C1 segment of cervical spinal cord (tissue), 14 donors: ENCODE measurements at regions not wholly inside any gene's neighbourhood (a gene's known extent, or its start where the extent isn't known, plus 50 kb on each side); places are given as distances from the start of the nearest gene placed in this dataset.
"Not testable (repeated sequence)": the region's sequence is repeated elsewhere in the genome, so short reads cannot be mapped to it uniquely, and the experiment has no call there.

ENCODE experiments used
- DNase-seq, 14 donors: peaks; one replicate each; lab custom pipeline; 2025; lab: John Stamatoyannopoulos, UW

DNA sequence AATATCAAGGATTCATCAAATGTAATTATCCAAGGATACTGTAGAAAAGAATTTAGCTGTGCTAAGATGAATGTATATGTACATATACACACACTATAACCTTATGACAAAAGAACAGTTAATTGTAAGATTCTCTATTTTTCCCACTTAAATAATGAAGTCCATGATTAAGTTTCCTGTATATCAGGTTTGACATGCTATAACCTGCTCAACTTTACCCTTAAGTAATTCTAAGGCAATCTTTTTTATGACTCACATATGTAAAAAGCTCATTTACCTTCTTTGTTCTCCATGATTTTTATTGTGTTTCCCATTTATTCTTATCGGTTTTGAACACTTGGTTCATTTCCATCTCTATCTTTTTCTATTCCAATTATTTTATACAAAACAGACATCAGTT is 1213.1 kb upstream of the SLC39A10 start:
- no peak for DNase-seq

DNA sequence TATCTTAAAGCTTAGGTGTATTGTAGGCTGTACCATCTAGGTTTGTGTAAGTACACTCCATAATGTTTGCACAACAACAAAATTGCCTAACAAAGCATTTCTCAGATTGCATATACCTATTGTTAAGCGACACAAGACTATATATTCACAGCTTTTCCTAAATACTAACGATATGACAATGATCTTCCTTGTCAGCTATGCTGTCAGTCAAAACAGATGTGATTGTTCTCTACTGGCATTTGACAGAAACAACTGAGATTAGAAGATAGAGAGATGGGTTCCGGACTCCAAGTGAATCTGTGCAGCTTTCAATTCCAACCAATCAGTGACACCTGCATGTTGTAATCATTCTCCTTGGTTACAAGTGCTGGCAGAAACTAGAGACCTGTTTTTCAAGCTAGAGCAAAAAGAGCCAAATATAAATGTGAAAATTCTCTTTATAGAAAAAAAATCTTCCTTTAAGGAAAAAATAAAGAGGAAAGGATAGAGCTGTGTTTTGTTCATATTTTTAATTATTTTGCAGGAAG is 1232.3 kb upstream of the SLC39A10 start:
- DNase-seq = no peak

DNA sequence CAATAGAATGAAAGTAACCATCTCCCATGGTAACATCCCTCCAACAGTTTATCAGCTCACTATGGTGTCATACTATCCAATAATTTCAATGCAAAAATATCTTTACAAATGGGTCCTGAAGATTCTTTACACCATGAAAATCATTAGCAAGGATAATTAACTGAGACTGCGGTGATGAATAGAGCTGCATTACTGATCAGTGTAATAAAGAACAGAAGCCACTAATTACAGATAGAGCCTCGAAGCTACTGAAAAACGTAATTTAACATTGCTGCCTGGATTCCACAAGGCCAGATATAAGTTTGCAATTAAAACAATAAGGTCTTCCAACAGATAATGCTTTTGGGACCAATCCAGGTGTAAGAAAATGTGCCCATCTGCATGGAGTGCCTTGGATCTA is 1245.8 kb upstream of the SLC39A10 start:
- no peak for DNase-seq

DNA sequence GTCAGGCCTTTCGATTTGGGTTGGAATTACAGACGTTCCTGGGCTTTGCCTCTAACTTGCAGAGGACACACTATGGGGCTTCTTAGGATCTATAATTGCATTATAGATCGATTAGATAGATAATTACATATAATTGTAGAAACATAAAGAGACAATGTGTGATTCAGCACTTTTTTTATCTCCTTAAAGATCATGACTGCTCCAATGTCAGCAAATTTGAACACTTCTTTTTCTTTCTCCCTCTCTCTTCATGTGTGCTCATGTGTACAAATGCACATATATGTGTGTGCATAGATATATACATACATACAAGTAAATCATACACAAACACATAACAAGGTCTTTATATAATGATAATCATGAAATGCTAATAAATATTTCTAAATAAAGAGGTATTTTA is 1261.2 kb upstream of the SLC39A10 start:
- no peak for DNase-seq

DNA sequence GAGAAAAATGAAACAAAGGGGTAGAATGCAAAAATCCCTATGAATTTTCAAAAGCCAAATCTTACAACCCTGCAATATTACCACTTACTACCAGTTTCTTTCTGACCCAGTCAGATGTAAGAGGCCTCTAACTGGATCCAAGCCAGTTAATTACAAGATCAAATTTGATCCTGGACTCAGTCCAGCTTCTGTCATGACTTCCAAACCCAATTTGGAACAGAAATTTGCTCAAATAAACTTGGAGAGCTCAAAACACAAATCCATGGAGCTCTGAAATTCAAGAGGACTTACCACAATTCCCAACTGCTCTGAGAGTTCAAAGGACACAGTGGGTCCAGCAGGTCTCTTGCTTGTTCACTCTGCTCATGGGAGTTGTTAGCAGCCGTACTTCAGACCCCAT is 1271.7 kb upstream of the SLC39A10 start:
- no peak for DNase-seq

DNA sequence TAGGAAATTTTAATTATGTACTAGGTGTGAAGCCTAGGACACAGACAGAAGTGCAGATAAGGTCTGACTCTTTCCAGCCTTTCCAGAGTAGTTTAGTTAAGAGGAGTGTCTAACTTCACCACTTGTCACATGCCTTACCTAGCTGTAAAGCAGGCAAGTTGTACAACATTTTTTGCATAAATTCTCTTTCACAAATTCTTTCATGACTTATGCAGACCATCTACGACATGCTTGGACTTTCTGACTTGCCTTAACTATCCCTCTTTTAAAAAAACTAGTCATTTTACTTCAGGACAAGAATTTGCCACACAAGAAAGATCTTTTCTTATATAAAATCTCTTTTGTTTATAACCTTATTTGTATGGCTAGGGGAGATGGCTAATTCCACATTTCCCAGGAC is 1273.6 kb upstream of the SLC39A10 start:
- no peak for DNase-seq

DNA sequence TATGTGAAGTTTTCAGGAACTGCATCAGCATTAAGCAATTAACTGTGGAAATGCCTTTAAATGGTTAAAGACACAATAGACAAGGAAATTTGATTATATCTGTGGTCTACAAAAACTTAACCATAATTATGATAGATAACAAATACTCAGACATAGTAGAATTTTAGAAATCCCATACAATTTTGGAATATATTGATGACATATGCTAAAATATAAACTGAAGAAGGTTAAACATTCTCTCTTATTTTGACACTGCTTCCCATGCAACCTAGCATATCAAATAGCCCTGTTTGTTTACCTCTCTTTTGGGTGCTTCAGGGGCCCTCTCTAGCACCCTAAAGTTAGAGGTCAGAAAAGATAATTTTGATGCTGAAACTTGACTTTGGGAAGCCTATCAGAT is 1274.8 kb upstream of the SLC39A10 start:
- DNase-seq = no peak

DNA sequence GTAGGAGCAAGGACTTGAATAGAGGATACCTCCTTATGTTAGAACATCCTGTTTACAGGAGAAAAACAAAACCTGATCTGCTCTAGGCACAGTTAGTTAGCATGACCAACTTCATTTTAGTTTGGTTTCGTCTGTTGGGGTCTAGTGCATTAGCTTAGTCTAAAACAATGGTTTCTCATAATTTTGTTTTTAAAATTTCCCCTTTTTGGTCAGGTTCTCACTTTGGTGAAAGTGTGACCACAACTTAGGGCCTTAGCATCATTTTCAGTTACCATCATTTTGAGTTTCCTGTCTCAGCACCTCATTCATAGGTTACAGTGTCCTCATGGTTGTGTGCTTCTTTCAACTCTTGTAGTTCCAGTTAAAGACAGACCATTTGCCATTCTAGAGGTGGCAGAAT is 1277.0 kb upstream of the SLC39A10 start:
- DNase-seq = no peak

DNA sequence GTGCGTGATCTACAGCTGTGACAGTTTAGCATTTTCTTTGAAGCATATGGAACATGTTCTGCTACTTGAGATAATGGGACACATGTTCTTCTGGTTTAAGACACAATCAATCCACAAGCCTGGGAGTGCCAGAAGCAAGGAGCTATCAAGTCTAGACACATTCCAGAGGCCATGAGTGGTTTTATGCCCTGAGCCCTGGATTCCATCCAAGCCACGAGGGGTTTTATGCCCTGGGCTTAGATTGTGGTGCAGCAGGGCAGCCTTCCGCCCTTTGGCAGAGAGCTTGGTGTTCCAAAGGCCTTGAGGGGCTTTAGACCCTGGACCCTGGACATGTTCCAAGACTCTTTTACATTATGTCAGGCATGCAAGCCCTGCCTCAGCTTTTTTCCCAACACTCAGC is 1289.6 kb upstream of the SLC39A10 start:
- DNase-seq = not testable (repeated sequence)

DNA sequence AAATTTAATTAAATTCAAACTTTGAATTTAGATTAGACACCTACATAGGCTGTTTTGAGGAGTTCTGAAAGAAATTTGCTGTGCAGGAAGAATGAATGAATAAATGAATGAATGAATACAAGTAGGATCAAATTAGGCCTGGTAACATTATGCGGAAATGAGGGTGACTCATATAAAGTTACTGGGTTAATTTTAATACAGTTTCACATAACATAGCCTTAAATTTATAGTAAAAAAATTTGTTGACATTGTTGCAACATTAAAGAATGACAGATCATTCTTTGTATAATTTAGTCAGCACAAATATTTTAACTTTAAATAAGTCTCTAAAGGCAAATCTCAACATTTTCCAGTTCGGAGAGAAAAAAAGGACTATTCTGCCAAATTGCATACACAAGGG is 1293.1 kb upstream of the SLC39A10 start:
- no peak for DNase-seq

DNA sequence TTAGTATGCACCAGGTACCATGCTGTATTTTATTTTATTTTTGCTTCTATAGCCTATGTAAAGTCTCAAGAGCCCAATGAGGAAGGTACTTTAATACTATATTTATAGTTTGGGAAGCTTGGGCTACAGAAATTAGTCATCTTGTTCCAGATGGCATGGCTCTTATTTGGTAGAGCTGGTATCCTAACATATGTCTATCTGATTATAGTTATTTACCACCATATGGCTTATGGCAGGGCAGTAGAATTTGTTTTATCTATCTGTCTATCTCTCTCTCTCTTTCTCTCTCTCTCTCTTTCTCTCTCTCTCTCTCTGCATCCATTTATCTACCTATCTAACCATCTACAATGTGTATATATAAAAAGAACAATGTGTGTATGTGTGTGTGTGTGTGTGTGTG is 1293.7 kb upstream of the SLC39A10 start:
- DNase-seq = peak in 1 of 14 donors; percentile 80

DNA sequence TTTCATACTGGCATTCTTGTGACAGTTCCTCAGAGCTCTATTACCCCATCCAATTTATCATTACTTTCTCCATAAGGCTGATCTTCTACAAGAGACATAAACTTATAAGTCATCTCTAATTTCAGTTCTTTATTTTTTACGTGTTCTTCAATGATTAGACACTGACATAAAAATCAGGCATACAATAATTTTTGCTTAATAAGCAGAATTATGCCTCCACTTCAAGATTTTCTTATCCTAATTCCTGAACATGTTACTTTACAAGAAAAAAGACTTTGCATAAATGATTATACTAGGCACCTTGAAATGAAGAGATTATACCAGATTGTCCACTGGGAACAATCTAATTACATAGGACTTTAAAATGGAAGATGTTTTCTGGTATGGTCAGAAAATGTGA is 1304.5 kb upstream of the SLC39A10 start:
- no peak for DNase-seq

DNA sequence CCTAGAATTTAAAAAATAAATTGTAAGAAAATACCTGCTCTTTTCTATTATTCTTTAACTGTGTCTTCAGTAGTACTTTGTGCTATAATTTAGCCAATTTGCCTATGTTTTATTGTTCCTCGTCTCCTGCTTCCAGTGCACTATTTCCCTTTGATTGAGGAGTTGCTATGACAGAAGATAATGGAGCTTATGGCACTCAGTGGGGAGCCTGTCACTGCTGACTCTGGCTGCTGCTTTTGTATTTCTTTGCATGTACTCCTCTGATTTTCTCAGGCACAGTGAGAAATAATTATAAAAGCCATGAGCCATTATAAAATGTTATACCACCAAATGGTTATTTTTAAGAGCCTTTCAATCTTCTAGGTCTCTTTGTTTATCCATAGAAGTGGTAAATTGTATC is 1310.8 kb upstream of the SLC39A10 start:
- DNase-seq = peak in 1 of 14 donors; percentile 74

DNA sequence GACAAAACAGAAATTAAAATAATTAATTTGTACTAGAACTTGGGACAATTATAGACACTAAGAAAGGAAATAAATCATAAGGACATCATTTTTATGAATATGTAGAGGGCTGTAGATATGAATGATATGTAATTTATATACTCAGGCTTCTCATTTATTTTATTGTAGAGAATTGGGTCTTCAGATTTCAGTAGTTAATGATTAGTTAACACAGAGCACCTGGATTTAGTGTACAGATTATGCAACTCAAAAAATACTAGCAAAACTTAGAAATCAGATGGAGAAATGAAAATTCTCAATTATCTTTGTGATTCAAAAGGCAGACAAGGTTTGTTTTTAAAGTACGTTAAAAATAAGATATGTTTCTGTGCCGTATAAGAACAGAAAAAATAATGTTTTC is 1311.7 kb upstream of the SLC39A10 start:
- DNase-seq = no peak

DNA sequence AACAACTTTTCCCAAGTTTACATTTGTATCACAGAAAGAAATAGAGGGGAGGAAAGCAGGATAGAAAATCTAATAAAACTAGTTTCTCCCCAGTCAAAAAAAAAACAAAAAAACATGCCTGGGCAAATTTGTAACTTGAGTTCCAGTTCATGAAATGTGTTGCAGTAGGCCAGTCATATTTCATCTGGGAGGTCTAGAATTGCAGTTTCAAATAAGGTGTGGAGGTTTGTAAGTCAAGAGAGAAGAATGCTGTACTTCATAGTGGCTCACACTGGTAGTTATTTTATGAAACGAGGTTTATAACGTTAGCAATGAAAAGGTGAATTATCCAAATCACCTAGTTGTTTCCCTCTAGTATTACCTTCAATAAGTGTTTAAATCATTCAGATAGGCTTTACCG is 1313.9 kb upstream of the SLC39A10 start:
- no peak for DNase-seq

DNA sequence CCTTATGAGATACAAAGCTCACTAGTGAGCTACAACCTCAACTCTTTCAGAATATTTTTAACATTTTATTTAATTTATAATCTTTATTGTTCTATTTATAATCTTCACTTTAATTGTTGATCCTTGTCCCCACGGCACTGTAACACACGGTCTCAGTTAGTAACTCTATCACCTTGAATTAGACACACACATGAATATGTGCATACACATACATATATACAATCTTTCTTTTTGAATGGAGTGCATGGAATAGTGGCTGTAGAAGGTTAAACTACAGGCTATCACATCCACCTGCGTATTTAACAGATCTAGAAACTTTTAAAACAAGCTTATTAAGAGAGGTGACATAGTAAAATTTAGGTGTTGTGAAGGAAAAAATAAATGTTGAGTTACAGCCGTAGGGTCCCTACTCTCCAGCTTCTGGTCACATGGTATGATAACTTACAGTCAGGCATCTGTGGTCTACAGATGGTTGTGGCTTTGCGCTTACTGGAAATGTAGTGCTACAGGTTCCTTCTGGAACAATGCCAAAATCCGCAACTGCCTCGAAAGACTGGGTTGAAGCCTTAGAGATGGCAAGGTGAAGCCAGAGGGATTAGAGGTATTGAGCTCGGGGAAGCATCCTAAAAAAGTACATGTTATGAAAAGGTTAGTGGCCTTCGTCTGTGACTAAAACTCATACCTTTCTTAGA is 1324.1 kb upstream of the SLC39A10 start:
- DNase-seq = peak in 1 of 14 donors; percentile 1

DNA sequence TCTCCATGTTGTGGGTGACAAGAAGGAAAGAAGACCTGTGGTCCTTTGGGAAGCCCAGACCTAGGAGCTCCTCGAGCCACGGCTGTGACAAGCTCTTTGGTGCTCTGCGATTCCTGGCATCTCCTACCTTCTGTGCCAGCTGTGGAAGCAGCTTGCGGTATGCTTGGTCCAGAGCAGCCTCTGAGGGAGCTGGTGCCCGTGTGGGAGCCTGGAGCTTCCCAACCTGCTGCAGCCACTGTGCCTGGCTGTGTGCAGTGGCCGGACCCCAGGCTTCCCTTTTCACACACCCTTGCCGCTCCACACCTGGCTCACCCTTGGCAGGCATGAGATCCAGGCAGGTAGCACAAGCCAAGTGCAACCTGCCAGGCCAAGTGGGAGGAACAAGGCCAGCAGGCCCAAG is 1328.6 kb upstream of the SLC39A10 start:
- DNase-seq = no peak

DNA sequence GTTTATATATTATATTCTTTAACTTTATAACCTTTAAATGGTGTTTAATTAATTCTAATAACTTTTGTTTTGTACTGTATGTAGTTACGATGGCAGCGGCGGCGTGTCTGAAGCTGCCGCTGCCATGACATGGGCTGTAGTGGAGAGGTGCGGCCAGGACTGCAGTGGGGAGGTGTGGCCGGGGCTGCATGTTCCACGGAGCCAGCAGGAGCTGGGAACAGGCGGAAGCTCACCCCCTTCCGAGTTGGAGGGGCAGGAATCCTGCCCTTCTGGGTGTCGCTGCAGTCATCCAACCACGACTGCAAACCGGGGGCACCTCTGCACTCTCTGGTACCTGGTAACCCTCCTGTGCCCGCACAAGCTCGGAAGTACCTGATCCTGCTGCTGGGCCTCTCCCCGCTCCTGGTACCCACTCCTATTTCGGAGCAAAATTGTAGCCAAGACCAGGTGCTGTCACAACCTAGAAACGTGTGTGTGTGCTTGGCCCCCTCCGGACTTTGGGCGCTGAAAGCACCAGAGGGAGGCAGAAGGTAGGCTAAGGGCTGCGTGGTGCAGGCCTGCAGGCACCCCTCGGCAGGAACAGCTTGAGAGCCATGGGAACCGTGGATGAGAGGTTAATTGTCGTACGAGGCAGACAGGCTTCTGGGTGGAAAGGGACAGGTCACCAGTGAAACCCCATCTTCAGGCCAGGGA is 1329.7 kb upstream of the SLC39A10 start:
- no peak for DNase-seq

DNA sequence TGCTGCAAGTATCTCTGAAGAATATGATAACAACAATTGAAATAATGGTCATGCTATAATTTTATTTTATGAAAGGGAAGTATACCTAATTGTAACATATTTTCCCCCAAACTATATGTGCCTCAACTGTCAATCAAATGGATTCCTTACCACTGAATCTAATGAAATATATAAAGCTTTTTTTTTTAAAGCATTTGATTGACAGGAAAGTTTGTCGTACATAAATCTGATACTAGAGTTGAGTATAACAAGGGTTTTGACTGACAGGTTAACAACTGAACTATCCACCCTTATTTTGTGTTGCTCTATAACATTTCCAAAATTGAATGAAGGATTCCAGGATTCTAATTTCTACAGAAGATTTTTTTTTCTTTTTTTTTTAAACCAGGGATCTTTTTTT is 1333.3 kb upstream of the SLC39A10 start:
- no peak for DNase-seq

DNA sequence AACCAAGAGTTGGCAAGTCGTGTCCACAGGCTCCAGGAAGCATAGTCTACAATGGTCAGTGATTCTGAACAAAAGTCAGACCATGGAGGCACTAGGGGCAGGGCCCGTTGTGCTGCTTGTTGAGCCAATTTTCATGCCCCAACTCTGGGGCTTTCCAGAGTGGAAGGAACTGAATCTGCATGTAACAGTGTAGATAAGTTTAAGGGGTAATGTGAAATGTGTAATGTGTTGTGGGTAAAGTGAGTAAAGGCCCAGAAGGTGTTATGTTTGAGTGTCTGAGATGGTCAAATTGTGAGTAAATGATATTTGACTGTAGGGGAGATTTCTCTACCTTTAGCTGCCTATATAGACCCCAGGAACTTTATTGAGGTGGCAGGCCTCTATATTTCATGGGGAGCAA is 1336.5 kb upstream of the SLC39A10 start:
- no peak for DNase-seq

DNA sequence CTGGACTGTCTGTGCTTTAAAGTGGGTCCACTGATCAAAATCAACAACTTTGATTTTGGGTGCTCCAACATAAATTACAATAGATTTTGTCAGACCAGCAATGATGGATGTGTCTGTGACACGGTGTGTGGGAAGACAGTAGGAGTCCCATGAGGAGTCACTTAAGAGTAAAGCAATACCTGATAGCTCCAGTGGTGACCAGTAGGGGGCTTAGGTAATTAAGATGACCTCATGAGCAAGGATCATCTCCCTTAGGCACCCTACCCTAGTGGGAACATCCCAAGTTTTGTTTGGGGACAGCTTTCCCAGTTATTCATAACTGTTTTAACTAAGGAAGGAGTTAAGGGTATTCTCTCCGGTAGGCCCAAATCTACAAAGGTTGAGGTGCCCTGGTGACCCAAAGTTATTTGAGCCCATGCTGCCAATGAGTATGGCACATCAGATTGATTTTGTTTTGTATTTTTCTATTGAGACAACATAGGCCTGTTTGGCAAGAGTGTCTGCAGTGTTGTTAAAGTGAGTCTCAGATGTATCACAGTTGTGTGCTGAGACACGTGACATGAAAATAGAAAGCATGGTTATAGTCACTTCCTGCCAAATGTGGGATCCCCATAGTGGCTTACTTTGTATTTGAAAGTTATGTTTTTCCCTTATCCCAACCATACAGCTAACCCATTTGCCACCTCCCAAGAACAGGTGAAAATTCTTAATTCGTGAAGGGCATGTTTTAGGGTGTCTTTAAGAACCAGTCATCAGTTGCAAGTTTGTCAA is 1337.6 kb upstream of the SLC39A10 start:
- no peak for DNase-seq

DNA sequence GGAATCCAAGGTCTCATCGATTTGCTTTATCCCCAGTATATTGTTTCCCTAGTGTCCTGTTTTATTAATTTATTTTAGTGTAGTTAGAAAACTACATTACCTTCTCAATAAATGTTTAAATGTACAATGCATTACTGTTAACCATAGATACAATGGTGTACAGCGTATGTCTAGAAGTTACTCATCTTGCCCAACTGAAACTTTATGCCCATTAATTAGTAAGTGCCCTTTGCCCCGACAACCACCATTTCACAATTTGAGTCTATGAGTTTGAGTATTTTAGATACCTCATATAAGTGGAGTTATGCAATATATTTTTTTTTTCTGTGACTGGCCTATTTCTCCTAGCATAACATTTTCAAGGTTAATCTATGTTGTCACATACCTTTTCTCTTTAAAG is 1343.0 kb upstream of the SLC39A10 start:
- DNase-seq = no peak

DNA sequence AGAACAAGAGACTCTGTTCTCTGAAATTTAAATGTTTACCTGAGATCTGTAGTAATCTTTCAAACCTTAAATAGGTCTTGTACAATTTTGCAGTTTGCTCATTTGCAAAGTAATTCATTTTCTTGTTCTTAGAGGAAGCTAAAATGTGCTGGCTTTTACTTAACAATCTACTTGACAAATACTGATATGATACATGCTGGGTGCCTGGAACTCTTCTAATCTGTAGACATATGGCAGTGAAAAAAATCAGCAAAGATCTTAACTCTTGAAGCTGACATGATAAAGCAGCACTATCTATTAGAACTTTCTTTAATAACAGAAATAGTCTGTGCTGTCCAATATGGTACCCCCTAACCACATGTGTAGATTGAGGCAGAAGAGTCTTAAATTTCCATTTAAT is 1352.8 kb upstream of the SLC39A10 start:
- DNase-seq = peak in 1 of 14 donors; percentile 80
